ENCODE measurements at regions not wholly inside any gene's neighbourhood (a gene's known extent, or its start where the extent isn't known, plus 50 kb on each side); places are given as distances from the start of the nearest gene placed in this dataset.
"Not testable (repeated sequence)": the region's sequence is repeated elsewhere in the genome, so short reads cannot be mapped to it uniquely, and the experiment has no call there.

- no peak for DNase-seq (ENCODE audit: low read depth)
- no peak for TF ChIP-seq CTCF (conservative IDR thresholded peaks at IDR 0.05; ENCODE audit: low read depth, low read length)
- no peak overlapping the region for H3K4me3 ChIP-seq (ENCODE audit: low read depth, low read length)
These were observed 496.7 kb downstream of the MATN1 start for GRCh38 chr1:30226648-30227047.

- DNase-seq (ENCODE audit: low read depth): no peak
- no peak for TF ChIP-seq CTCF (conservative IDR thresholded peaks at IDR 0.05; ENCODE audit: low read depth, low read length)
These were observed 498.0 kb downstream of the MATN1 start for GRCh38 chr1:30225357-30225756.

GRCh38 chr1:30219675-30220074 is 503.7 kb downstream of the MATN1 start:
- H3K4me3 ChIP-seq (ENCODE audit: low read depth, low read length): no peak overlapping the region

More at GRCh38 chr1:30225357-30225756, 498.0 kb downstream of the MATN1 start:
- no peak overlapping the region for H3K4me3 ChIP-seq (ENCODE audit: low read depth, low read length)

GRCh38 chr1:30218438-30218837 is 504.9 kb downstream of the MATN1 start:
- TF ChIP-seq CTCF (conservative IDR thresholded peaks at IDR 0.05; ENCODE audit: low read depth, low read length): no peak
- DNase-seq (ENCODE audit: low read depth): no peak
- no peak overlapping the region for H3K4me3 ChIP-seq (ENCODE audit: low read depth, low read length)

More at GRCh38 chr1:30219675-30220074, 503.7 kb downstream of the MATN1 start:
- no peak for TF ChIP-seq CTCF (conservative IDR thresholded peaks at IDR 0.05; ENCODE audit: low read depth, low read length)
- DNase-seq (ENCODE audit: low read depth): no peak

- no peak overlapping the region for H3K4me3 ChIP-seq (ENCODE audit: low read depth, low read length)
- TF ChIP-seq CTCF (conservative IDR thresholded peaks at IDR 0.05; ENCODE audit: low read depth, low read length): no peak
- DNase-seq (ENCODE audit: low read depth): no peak
These were observed 506.8 kb downstream of the MATN1 start for GRCh38 chr1:30216602-30217001.

GRCh38 chr1:30213936-30214335 is 509.4 kb downstream of the MATN1 start:
- no peak for DNase-seq (ENCODE audit: low read depth)
- H3K4me3 ChIP-seq (ENCODE audit: low read depth, low read length): no peak overlapping the region
- TF ChIP-seq CTCF (conservative IDR thresholded peaks at IDR 0.05; ENCODE audit: low read depth, low read length): no peak

- not testable (repeated sequence) for DNase-seq (ENCODE audit: low read depth); H3K4me3 ChIP-seq (ENCODE audit: low read depth, low read length)
These were observed 515.4 kb downstream of the MATN1 start for GRCh38 chr1:30207962-30208361.

- not testable (repeated sequence) for DNase-seq (ENCODE audit: low read depth); H3K4me3 ChIP-seq (ENCODE audit: low read depth, low read length)
These were observed 516.8 kb downstream of the MATN1 start for GRCh38 chr1:30206631-30207030.

- H3K4me3 ChIP-seq (ENCODE audit: low read depth, low read length); DNase-seq (ENCODE audit: low read depth): not testable (repeated sequence)
These were observed 518.5 kb downstream of the MATN1 start for GRCh38 chr1:30204916-30205315.

All from epithelial cell of proximal tubule (primary cell).